CD14-positive monocyte (primary cell): ENCODE measurements at regions not wholly inside any gene's neighbourhood (a gene's known extent, or its start where the extent isn't known, plus 50 kb on each side); places are given as distances from the start of the nearest gene placed in this dataset.

Experiments
- DNase-seq, 3 donors: peaks; one replicate each; pipeline ENCODE4 v3.0.0-alpha.2; 2011 to 2022
- H2AFZ ChIP-seq: 2 replicates; pipeline ENCODE4 v1.6.0; 2012; ENCODE audit warnings: mild to moderate bottlenecking, low read depth, low read length, inconsistent platforms; ENCODE audit not compliant: insufficient read depth, poor library complexity, severe bottlenecking
- H3K27ac ChIP-seq, 2 donors: 1 replicate in 1 of 2; 2 replicates in 1 of 2; pipeline ENCODE4 v1.5.1; 2012 to 2013; ENCODE audit warnings: low read length in 2 of 2, control low read depth in 1 of 2, inconsistent platforms in 1 of 2, low read depth in 1 of 2, mild to moderate bottlenecking in 1 of 2
- H3K27me3 ChIP-seq, 2 donors: one replicate each; pipeline versions ENCODE4 v1.6.0 to v1.6.1; 2011 to 2013; ENCODE audit warnings: low read length in 2 of 2; ENCODE audit not compliant: control insufficient read depth in 2 of 2, insufficient read depth in 2 of 2
- H3K36me3 ChIP-seq, 2 donors: replicated peaks in 1 of 2; 1 replicate in 1 of 2; 2 replicates in 1 of 2; pipeline versions ENCODE4 v1.5.1 to v1.6.1; 2012 to 2013; ENCODE audit warnings: low read length in 2 of 2, control low read depth in 1 of 2, inconsistent platforms in 1 of 2, mild to moderate bottlenecking in 1 of 2; ENCODE audit not compliant: insufficient read depth in 2 of 2, control insufficient read depth in 1 of 2
- H3K4me1 ChIP-seq, 2 donors: 1 replicate in 1 of 2; 2 replicates in 1 of 2; pipeline versions ENCODE4 v1.5.1 to v1.6.1; 2012 to 2013; ENCODE audit warnings: low read length in 2 of 2, control low read depth in 1 of 2, inconsistent platforms in 1 of 2, mild to moderate bottlenecking in 1 of 2, moderate library complexity in 1 of 2; ENCODE audit not compliant: insufficient read depth in 2 of 2, control insufficient read depth in 1 of 2
- H3K4me2 ChIP-seq: replicated peaks from 2 replicates; pipeline ENCODE3; 2012; ENCODE audit warnings: low read length, moderate library complexity, mild to moderate bottlenecking; ENCODE audit not compliant: poor library complexity, severe bottlenecking; ENCODE audit errors: extremely low read depth
- H3K4me3 ChIP-seq, 3 experiments: fragments of 200-600 bp in 1 of 3; sonication (generic) in 1 of 3; replicated peaks in 1 of 3; 1 replicate in 2 of 3; 2 replicates in 1 of 3; pipeline ENCODE4 v1.5.1; 2011 to 2013; ENCODE audit warnings: low read length in 3 of 3, mild to moderate bottlenecking in 3 of 3, control low read depth in 2 of 3, low read depth in 2 of 3, inconsistent platforms in 1 of 3, moderate library complexity in 1 of 3
- H3K79me2 ChIP-seq: 2 replicates; pipeline ENCODE4 v1.6.0; 2012; ENCODE audit warnings: mild to moderate bottlenecking, control low read depth, inconsistent platforms, low read length, moderate library complexity; ENCODE audit not compliant: insufficient read depth
- H3K9ac ChIP-seq: 2 replicates; pipeline ENCODE4 v1.6.0; 2017; ENCODE audit warnings: low read length, mild to moderate bottlenecking; ENCODE audit not compliant: insufficient read depth, poor library complexity, severe bottlenecking
- H3K9me3 ChIP-seq, 2 donors: replicated peaks in 1 of 2; 1 replicate in 1 of 2; 2 replicates in 1 of 2; pipeline versions ENCODE4 v1.5.1 to v1.6.1; 2012 to 2013; ENCODE audit warnings: low read length in 2 of 2, control low read depth in 1 of 2; ENCODE audit not compliant: control insufficient read depth in 1 of 2, insufficient read depth in 1 of 2
- H4K20me1 ChIP-seq: 2 replicates; pipeline ENCODE4 v1.6.0; 2012; ENCODE audit warnings: mild to moderate bottlenecking, low read length, control low read depth, moderate library complexity; ENCODE audit not compliant: insufficient read depth
- H3K27ac Mint-ChIP-seq, 7 donors: one replicate each; pipeline ENCODE4 v1.8.0; 2020; ENCODE audit warnings: mild to moderate bottlenecking in 7 of 7, mixed read lengths in 7 of 7, moderate library complexity in 6 of 7, inconsistent platforms in 2 of 7
- H3K27me3 Mint-ChIP-seq, 3 donors: one replicate each; pipeline ENCODE4 v1.8.0; 2021 to 2022; ENCODE audit warnings: low read depth in 3 of 3, mild to moderate bottlenecking in 3 of 3, mixed read lengths in 3 of 3, moderate library complexity in 3 of 3, inconsistent platforms in 1 of 3
- H3K36me3 Mint-ChIP-seq, 2 donors: one replicate each; pipeline ENCODE4 v1.8.0; 2020; ENCODE audit warnings: mixed read lengths in 2 of 2, inconsistent platforms in 1 of 2, mild to moderate bottlenecking in 1 of 2
- H3K4me1 Mint-ChIP-seq: one replicate; pipeline ENCODE4 v1.8.0; 2020; ENCODE audit warnings: mild to moderate bottlenecking, mixed read lengths
- H3K4me3 Mint-ChIP-seq, 2 donors: one replicate each; pipeline ENCODE4 v1.8.0; 2020; ENCODE audit warnings: mild to moderate bottlenecking in 2 of 2, mixed read lengths in 2 of 2, moderate library complexity in 1 of 2
- H3K9me3 Mint-ChIP-seq, 7 donors: one replicate each; pipeline ENCODE4 v1.8.0; 2020 to 2022; ENCODE audit warnings: mixed read lengths in 7 of 7, mild to moderate bottlenecking in 6 of 7, moderate library complexity in 6 of 7, inconsistent platforms in 2 of 7
- WGBS: methylation state at CpG from one replicate; pipeline ENCODE4 v1.1.5; 2013; ENCODE audit warnings: missing lambda C conversion rate; ENCODE audit not compliant: insufficient coverage; 5-methylcytosine and 5-hydroxymethylcytosine counted together
- intact Hi-C, 2 donors: fragments of 100-400 bp; cut with micrococcal nuclease; formaldehyde crosslinking; loops; one replicate each; pipeline versions ENCODE4 v1.15.0 to v1.15.1; 2023
- TF ChIP-seq, protein P1 (sequence below): fragments of 200-600 bp; IDR thresholded peaks from one replicate; pipeline ENCODE4 v1.8.0; 2022; ENCODE audit warnings: antibody characterized with exemption, mild to moderate bottlenecking

- no peak overlapping the region for H2AFZ ChIP-seq
- no peaks in the 10 kb centered on the region for H3K4me1 ChIP-seq
- H3K27me3 ChIP-seq = no peaks in the 10 kb centered on the region
- no peaks in the 10 kb centered on the region for H4K20me1 ChIP-seq
- no peak overlapping the region for H3K27ac Mint-ChIP-seq
- no peaks in the 10 kb centered on the region for H3K4me1 Mint-ChIP-seq
- H3K4me2 ChIP-seq = no peak overlapping the region
- no peak overlapping the region for H3K4me3 ChIP-seq
- TF ChIP-seq, protein P1, sequence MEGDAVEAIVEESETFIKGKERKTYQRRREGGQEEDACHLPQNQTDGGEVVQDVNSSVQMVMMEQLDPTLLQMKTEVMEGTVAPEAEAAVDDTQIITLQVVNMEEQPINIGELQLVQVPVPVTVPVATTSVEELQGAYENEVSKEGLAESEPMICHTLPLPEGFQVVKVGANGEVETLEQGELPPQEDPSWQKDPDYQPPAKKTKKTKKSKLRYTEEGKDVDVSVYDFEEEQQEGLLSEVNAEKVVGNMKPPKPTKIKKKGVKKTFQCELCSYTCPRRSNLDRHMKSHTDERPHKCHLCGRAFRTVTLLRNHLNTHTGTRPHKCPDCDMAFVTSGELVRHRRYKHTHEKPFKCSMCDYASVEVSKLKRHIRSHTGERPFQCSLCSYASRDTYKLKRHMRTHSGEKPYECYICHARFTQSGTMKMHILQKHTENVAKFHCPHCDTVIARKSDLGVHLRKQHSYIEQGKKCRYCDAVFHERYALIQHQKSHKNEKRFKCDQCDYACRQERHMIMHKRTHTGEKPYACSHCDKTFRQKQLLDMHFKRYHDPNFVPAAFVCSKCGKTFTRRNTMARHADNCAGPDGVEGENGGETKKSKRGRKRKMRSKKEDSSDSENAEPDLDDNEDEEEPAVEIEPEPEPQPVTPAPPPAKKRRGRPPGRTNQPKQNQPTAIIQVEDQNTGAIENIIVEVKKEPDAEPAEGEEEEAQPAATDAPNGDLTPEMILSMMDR = no peak
- intact Hi-C loops = no loop called here
- no peak overlapping the region for H3K9ac ChIP-seq
- no CpG with 5 or more reads among the region's 5 CpGs for WGBS
- DNase-seq = no peak
- H3K27me3 Mint-ChIP-seq = no peaks in the 10 kb centered on the region
- no peak overlapping the region for H3K27ac ChIP-seq
- no peaks in the 10 kb centered on the region for H3K36me3 Mint-ChIP-seq
- no peak overlapping the region for H3K4me3 Mint-ChIP-seq
- H3K79me2 ChIP-seq = no peaks in the 10 kb centered on the region
- peaks cover under 1 to 17% (median 5%) of the 10 kb centered on the region in 7 donors for H3K9me3 Mint-ChIP-seq
- H3K9me3 ChIP-seq = peaks cover 4 to 14% of the 10 kb centered on the region in 2 donors
- H3K36me3 ChIP-seq = no peaks in the 10 kb centered on the region
Observed at GRCh38 chr2:204437408-204437807, 107.9 kb upstream of the PARD3B start.

DNA sequence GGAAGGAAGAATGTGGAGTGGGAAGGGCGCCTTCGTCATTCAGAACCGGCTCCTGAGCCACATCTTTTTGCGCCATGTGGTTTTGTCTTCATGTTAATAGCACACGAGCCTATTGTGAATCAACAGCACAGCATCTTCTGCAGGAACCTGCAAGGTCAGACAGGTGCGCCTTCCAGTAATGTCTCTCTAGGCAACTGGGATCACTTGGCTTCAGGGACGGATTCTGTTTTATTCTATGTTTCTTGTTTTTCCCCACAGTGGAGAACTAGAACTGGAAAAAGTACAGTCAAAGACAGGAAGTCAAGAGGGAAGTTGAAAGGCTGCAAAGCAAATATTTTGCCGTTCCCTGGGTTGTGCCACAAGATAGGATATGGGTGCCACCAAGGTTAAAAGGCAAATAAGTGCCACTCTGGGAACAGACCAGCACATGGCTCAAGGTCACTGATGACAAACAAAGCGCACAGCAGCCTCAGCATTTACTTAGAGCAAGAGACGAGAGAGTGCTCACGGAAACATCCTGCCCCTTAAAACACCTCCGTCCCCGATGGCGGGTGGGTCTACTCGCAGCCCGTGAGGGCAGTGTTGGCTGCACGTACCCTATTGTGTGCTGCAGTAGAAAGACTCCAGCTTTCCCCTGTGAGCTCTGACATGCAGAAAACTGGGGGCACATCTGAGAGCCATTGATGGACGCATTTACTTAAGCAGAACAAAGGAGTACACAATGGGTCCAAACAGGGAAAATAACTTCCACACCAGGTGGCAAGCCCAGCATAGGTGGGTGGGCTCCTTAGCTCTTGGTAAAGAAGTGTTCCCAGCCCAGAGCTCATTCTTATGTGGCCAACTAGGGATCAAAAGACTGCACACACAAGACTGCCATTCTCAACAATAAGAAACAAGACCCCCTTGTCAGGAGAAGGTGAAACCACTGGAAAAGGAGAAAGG, 107.2 kb upstream of the PARD3B start:
- Histone ChIP-seq H3K9me3 (peaks cover 2 to 10% of the 10 kb centered on the region in 2 donors), H3K27ac (no peak overlapping the region), H4K20me1 (no peaks in the 10 kb centered on the region), H3K79me2 (no peaks in the 10 kb centered on the region), H3K36me3 (no peaks in the 10 kb centered on the region), H3K4me1 (no peaks in the 10 kb centered on the region), H3K4me3 (no peak overlapping the region), H3K9ac (no peak overlapping the region), H2AFZ (no peak overlapping the region), H3K4me2 (no peak overlapping the region), H3K27me3 (no peaks in the 10 kb centered on the region)
- H3K4me3 Mint-ChIP-seq = peak overlapping the region in 1 of 2 donors; percentile 28
- H3K4me1 Mint-ChIP-seq = no peaks in the 10 kb centered on the region
- no peak overlapping the region for H3K27ac Mint-ChIP-seq
- intact Hi-C loops = no loop called here
- WGBS = 86% methylated on average over 18 of the region's 18 CpGs
- DNase-seq = no peak
- H3K27me3 Mint-ChIP-seq = no peaks in the 10 kb centered on the region
- no peaks in the 10 kb centered on the region for H3K36me3 Mint-ChIP-seq
- TF ChIP-seq, protein P1 = no peak
- peaks cover under 1 to 16% (median 5%) of the 10 kb centered on the region in 7 donors for H3K9me3 Mint-ChIP-seq
